HFFc6 (cell line): ENCODE measurements at regions not wholly inside any gene's neighbourhood (a gene's known extent, or its start where the extent isn't known, plus 50 kb on each side); places are given as distances from the start of the nearest gene placed in this dataset.

Source experiments
- DNase-seq: peaks from one replicate; pipeline ENCODE4 v3.0.0-alpha.2; 2018
- H3K27ac Mint-ChIP-seq: 2 replicates; pipeline ENCODE4 v1.8.0; 2020; ENCODE audit warnings: mild to moderate bottlenecking, mixed read lengths
- H3K27me3 Mint-ChIP-seq: 2 replicates; pipeline ENCODE4 v1.8.0; 2021; ENCODE audit warnings: mild to moderate bottlenecking, moderate library complexity, mixed read lengths; ENCODE audit not compliant: insufficient read depth
- H3K36me3 Mint-ChIP-seq: 2 replicates; pipeline ENCODE4 v1.8.0; 2021; ENCODE audit warnings: low read depth, mixed read lengths
- H3K4me1 Mint-ChIP-seq: 2 replicates; pipeline ENCODE4 v1.8.0; 2020; ENCODE audit warnings: low read depth, mixed read lengths
- H3K4me3 Mint-ChIP-seq: 2 replicates; pipeline ENCODE4 v1.8.0; 2020; ENCODE audit warnings: mild to moderate bottlenecking, moderate library complexity, mixed read lengths
- H3K9me3 Mint-ChIP-seq: 2 replicates; pipeline ENCODE4 v1.8.0; 2020; ENCODE audit warnings: mild to moderate bottlenecking, mixed read lengths
- TF ChIP-seq, protein P1 (sequence below): fragments of 200-600 bp; sonication (generic); IDR thresholded peaks from 2 replicates; pipeline ENCODE4 v1.5.0; 2021; ENCODE audit warnings: antibody characterized with exemption, mild to moderate bottlenecking

DNA sequence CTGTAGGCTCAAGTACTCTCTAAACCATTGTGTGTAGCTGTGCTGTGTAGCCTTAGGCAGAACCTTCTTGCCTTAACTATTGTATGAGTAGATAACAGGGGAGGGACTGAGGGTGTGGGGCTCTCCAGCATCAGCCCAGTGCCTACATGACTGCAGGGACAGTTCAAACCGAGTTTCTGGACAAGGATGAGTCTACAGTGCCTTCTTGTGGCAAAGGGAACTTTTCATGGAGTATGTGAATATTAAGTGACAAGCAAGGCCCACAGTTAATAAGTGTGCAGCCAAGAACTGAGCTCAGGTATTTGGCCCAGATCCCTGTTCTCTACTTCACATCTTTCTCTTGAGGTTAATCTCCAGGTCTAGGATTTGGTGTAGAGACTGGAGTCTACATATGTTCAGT lies 424.4 kb upstream of the LARGE1 start:
- Mint-ChIP-seq H3K27ac (no peak overlapping the region), H3K4me1 (no peaks in the 10 kb centered on the region), H3K9me3 (peaks cover 52% of the 10 kb centered on the region), H3K36me3 (0 out of 2 replicates have a peak, but pooled peaks cover 4% of the 10 kb centered on the region), H3K27me3 (no peaks in the 10 kb centered on the region), H3K4me3 (no peak overlapping the region)
- no peak for DNase-seq
- TF ChIP-seq, protein P1, sequence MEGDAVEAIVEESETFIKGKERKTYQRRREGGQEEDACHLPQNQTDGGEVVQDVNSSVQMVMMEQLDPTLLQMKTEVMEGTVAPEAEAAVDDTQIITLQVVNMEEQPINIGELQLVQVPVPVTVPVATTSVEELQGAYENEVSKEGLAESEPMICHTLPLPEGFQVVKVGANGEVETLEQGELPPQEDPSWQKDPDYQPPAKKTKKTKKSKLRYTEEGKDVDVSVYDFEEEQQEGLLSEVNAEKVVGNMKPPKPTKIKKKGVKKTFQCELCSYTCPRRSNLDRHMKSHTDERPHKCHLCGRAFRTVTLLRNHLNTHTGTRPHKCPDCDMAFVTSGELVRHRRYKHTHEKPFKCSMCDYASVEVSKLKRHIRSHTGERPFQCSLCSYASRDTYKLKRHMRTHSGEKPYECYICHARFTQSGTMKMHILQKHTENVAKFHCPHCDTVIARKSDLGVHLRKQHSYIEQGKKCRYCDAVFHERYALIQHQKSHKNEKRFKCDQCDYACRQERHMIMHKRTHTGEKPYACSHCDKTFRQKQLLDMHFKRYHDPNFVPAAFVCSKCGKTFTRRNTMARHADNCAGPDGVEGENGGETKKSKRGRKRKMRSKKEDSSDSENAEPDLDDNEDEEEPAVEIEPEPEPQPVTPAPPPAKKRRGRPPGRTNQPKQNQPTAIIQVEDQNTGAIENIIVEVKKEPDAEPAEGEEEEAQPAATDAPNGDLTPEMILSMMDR = no peak

GRCh38 chr22:34354071-34354817 lies 434.0 kb upstream of the LARGE1 start:
- Mint-ChIP-seq H3K27me3 (no peaks in the 10 kb centered on the region), H3K36me3 (peaks cover 4% of the 10 kb centered on the region; the same call in 1 of the 2 replicates), H3K4me1 (no peaks in the 10 kb centered on the region), H3K27ac (no peak overlapping the region), H3K9me3 (peaks cover 50% of the 10 kb centered on the region), H3K4me3 (no peak overlapping the region)
- DNase-seq = no peak
- TF ChIP-seq, protein P1 = no peak

DNA sequence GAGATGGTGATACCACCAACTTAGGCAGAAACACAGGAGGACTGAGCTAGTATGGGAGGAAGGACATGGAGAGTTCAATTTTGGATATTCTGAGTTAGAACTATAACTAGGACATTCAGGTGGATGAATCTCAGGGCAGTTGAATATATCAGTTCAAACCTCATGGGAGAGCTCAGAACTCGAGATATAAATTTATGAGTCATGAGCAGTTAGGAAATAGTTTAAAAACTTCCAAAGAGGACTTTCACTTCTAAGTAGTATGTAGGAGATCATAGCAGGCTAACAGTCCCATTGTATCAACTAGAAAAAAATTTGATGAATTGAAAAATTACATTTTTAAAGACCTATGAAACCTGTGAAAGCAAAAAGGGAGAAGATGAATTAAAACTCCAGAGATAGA lies 436.2 kb upstream of the LARGE1 start:
- Mint-ChIP-seq H3K27me3 (no peaks in the 10 kb centered on the region), H3K4me3 (no peak overlapping the region), H3K4me1 (no peaks in the 10 kb centered on the region), H3K9me3 (peaks cover 51% of the 10 kb centered on the region), H3K36me3 (peaks cover 4% of the 10 kb centered on the region; the same call in 1 of the 2 replicates), H3K27ac (no peak overlapping the region)
- TF ChIP-seq, protein P1 = no peak
- no peak for DNase-seq

DNA sequence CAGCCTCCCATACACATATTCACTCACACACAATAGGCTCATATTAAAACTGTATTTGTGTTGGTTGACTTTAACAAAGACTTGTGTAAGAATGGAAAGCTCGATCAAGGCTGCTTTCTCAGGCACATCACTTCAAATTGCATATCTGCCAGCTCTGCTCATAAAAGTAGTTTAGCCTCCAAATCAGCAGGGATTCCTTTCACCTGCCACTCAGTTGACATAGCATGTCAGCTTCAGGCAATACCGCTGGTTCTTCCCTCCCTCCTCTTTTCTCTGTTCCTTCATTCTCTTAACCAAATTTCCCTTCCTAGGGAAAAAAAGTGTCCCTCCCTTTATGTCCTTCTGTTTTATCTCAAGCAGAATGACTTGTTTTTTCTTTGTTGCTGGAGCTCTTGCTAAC lies 450.4 kb upstream of the LARGE1 start:
- H3K36me3 Mint-ChIP-seq = no peaks in the 10 kb centered on the region
- no peak overlapping the region for H3K27ac Mint-ChIP-seq

GRCh38 chr22:34379825-34380224 lies 459.5 kb upstream of the LARGE1 start:
- Mint-ChIP-seq H3K36me3 (peaks cover 5% of the 10 kb centered on the region), H3K4me1 (no peaks in the 10 kb centered on the region), H3K9me3 (peaks cover 70% of the 10 kb centered on the region), H3K4me3 (no peak overlapping the region), H3K27me3 (0 out of 2 replicates have a peak, but pooled peaks cover 2% of the 10 kb centered on the region), H3K27ac (no peak overlapping the region)
- TF ChIP-seq, protein P1 = no peak
- no peak for DNase-seq

More for the DNA sequence above, 450.4 kb upstream of the LARGE1 start:
- no peak overlapping the region for H3K4me3 Mint-ChIP-seq
- H3K27me3 Mint-ChIP-seq = 0 out of 2 replicates have a peak, but pooled peaks cover 2% of the 10 kb centered on the region
- no peak for DNase-seq
- H3K9me3 Mint-ChIP-seq = peaks cover 86% of the 10 kb centered on the region
- H3K4me1 Mint-ChIP-seq = no peaks in the 10 kb centered on the region
- TF ChIP-seq, protein P1 = no peak
